PC-3 (cell line): ENCODE measurements at regions not wholly inside any gene's neighbourhood (a gene's known extent, or its start where the extent isn't known, plus 50 kb on each side); places are given as distances from the start of the nearest gene placed in this dataset.
"Not testable (repeated sequence)": the region's sequence is repeated elsewhere in the genome, so short reads cannot be mapped to it uniquely, and the experiment has no call there.

ENCODE experiments used
- CTCF ChIP-seq: fragments of 300-600 bp; sonication (generic); conservative IDR thresholded peaks from 2 replicates; pipeline ENCODE4 v1.5.1; 2017; ENCODE audit warnings: antibody characterized with exemption, low read depth, mild to moderate bottlenecking, low read length
- EZH2 ChIP-seq: fragments of 300-600 bp; sonication (generic); IDR thresholded peaks from one replicate; pipeline ENCODE4 v1.6.1; 2017; ENCODE audit warnings: antibody characterized with exemption, mild to moderate bottlenecking, low read length; ENCODE audit not compliant: unreplicated experiment
- EZH2phosphoT487 ChIP-seq: fragments of 300-600 bp; sonication (generic); IDR thresholded peaks from 2 replicates; pipeline ENCODE4 v1.6.1; 2018; ENCODE audit warnings: mild to moderate bottlenecking, antibody characterized with exemption, low read length, borderline replicate concordance

GRCh38 chr12:84103886-84104285, 808.7 kb downstream of the SLC6A15 start:
- TF ChIP-seq CTCF, EZH2phosphoT487, EZH2: not testable (repeated sequence)
